Epidermal melanocyte (primary cell): ENCODE measurements at regions not wholly inside any gene's neighbourhood (a gene's known extent, or its start where the extent isn't known, plus 50 kb on each side); places are given as distances from the start of the nearest gene placed in this dataset.
"Not testable (repeated sequence)": the region's sequence is repeated elsewhere in the genome, so short reads cannot be mapped to it uniquely, and the experiment has no call there.

Source experiments
- DNase-seq: peaks from one replicate; pipeline ENCODE4 v3.0.0; 2011; ENCODE audit warnings: low spot score; ENCODE audit not compliant: insufficient read length

DNA sequence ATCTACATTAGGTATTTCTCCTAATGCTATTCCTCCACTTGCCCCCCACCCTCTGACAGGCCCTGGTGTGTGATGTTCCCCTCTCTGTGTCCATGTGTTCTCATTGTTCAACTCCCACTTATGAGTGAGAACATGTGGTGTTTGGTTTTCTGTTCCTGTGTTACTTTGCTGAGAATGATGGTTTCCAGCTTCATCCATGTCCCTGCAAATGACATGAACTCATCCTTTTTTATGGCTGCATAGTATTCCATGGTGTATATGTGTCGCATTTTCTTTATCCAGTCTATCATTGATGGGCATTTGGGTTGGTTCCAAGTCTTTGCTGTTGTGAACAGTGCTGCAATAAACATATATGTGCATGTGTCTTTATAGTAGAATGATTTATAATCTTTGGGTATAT lies 50.6 kb upstream of the GRHL3 start:
- DNase-seq: not testable (repeated sequence)

DNA sequence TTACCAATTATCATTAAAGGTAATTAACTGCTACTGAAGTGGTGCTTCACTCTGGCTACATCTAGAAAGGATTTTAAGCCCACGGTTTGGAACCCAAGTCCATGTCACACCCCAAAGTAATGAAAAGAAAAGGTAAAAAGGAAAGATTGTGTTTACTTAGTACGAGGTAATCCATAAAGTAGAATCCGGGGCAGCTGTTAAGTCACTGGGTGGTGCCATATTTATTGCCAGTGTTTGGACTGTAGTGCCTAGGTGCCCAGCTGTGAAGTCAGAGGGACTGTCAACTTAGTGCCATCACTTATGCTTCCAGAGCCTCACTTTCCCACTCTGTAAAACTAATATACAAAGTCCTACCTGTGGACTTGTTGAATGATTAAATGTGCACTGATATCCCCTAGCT lies 52.2 kb upstream of the GRHL3 start:
- no peak for DNase-seq

DNA sequence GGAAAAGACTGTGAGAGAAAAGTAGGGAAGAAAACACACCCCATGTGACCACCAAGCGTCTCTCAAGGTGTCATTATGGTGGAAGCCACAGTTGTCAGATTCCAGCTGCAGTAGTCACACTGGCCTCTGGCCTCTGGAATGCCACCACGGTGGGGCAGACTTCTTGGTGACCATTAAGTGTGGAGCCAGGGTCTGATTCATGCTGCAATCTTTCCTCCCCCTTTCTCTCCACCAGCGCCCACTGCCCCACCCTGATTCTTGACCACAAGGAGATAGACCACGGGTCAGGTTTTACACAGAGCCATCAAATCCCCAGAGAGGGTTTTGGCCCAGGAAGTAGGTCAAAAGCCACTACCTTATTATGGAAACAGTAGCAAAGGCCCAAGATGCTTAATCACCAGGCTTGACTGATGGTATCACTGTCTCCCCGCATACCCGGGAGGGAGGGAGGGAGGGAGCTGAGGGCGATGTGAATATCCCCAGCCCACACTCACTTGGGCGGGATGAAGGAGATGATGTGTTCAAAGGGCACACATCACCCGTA lies 52.7 kb upstream of the GRHL3 start:
- peak; percentile 32 for DNase-seq

DNA sequence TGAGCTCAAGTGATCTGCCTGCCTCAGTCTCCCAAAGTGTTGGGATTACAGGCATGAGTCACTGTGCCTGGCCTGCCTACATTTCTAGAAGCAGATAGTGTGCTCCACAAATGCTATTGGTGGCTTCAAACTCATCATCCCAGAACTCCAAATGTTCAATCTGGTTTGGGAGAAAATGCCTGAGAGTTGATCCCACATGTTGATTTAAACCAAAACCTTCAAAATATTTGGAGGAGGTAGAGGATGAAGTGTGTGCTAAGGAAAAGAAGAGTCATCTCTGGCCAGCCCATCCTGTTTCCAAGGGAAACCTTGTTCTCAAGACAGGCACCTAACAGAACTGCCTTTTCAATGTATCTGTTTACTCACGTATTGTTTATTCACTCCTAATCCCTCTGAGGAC lies 55.4 kb upstream of the GRHL3 start:
- DNase-seq: no peak

DNA sequence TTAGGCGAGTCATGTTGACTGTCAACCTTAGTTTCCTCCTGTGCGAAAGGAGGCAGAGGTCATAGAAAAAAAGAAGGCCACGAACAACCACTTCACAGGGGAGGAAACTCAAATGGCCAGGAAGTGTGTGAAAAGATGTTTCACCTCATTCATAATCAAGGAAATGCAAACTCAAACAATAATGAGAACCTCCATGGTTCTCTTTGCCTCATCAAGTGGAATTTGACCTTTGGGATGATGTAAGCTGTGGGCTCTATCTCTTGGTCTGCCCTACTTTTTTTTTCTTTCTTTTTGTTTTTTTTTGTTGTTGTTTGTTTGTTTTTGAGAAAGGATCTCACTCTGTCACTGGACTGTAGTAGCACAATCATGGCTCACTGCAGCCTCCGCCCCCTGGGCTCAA lies 55.9 kb upstream of the GRHL3 start:
- no peak for DNase-seq

DNA sequence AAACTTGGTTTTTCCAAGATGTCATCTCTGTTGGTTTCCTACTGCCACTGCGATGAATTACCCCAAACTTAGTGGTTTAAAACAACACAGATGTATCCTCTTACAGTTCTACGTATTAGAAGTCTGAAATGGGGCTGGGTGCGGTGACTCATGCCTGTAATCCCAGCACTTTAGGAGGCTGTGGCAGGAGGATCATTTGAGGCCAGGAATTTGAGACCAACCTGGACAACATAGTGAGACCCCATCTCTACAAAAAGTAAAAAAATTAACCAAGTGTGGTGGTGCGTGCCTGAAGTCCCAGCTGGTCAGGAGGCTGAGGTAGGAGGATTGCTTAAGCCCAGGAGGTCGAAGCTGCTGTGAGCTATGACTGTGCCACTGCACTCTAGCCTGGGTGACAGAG lies 57.2 kb upstream of the GRHL3 start:
- DNase-seq: no peak

DNA sequence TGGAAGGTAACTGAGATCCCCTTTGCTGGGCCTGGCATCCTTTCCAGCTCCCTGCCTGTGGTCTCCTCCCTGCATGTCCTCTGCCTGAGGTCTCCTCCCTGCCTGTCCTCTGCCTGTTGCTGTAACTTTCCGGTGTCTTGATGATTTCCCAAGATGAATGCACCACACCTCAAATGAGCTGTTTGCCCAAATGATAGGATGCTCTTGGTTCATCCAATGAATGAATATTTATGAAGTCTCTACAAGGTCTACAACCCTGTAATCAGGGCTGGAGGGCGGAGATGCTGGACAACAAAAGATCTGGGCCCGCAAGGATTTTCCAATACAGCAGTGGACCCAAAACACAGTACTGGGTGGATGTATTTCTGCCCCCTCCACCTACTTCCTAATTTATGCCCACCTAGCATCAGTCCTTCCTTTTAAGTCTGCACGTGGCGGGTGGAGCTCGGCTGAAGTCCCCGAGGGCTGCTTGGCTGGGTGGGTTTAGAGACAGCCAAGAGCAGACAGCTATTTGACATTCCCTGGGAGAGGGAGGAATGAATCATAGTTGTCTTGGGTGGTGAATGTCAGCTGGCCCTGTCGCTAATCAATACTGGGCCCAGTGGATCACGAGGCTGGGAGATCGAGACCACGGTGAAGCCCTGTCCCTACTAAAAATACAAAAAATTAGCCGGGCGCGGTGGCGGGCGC lies 60.3 kb upstream of the GRHL3 start:
- DNase-seq: no peak

DNA sequence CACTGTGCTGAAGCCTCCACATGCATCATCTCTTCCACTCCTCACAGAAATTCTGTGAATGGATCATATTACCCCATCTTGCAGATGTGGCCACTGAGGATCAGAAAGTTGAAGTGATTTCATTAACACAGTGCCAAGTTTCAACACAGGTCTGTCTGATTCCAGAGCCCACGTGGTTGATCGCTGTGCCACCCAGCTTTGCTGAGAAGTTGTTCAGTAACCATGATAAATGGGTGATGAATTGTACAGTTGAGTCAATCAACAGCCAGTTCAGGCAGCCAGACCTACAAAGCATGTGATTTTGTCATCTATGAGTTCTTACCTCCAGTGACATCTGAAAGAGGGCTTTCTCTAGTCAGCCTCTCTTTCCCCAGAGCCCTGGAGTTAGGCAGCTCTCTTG lies 61.8 kb upstream of the GRHL3 start:
- no peak for DNase-seq

DNA sequence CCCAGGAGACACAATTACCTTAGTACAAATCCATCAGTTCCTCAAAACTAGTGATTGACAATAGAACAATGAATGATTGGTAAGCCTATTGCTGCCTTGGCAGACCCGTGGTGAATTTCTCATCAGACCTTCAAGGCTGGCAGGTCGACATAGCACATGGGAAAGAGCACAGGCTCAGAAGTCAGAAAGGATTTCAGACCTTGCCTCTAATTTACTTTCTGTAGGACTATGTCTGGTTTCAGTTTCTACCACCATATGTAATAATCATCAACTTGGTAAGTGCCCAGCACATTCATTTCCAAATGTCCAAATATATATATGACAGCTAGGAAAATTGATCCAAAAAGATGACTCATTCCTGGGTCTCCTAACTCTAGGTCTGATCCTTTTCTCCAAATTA lies 62.5 kb upstream of the GRHL3 start:
- no peak for DNase-seq

DNA sequence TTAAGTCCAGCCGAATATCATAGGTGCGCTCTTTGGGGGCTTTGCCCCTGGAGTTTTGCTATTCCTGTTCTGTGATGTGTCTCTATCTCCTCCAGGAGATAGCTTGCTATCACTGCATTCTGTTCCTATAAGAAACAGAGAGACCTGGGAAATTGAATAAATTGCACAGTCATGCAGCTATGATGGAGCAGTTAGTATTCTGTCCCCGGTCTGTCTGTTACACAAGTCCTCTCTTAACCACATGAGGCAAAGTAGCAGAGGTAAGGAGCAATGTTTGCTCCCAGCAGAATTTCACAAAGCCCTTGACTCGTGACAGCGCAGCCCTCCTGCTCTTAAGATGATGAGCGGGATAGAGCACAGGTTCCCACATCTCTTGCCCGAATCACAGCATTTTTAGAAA lies 63.9 kb upstream of the GRHL3 start:
- no peak for DNase-seq

DNA sequence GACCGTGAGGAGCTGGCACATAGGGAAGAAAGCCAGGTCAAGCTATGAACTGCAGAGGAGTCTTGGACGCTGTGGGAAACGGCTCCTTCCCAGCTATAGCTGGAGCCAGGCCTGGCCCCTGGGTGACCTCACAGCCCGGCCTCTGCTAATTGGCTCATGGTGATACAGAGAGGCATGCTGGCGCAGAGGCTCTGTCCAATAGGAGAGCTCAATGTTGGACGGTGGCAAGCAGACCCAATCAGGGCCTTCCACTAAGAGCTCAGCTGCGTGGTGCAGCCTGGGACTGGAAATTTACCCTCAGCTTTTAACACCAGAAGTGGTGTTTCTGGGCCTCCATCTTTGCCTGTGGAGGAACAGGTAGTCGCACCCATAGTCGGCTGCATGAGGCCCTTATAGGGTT lies 64.4 kb upstream of the GRHL3 start:
- DNase-seq: no peak

DNA sequence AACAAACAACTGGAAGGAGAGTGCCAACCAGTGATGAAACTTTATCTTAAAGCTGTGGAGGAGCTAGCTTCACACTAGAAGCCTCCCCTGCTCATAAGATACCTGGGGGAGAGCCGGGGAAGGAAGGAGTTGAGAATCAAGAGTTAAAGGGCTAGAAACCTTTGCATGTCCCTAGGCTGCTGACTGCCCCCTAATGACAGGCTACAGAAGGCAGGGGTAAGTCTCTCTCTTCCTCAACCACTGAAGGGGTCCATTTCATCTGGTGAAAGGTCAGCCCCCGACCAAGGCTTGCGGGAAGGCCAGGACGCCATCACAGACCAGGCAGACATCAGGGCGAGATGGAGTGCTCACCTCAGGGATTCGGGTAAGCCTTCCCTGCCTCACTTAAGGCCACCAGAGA lies 65.6 kb upstream of the GRHL3 start:
- no peak for DNase-seq

DNA sequence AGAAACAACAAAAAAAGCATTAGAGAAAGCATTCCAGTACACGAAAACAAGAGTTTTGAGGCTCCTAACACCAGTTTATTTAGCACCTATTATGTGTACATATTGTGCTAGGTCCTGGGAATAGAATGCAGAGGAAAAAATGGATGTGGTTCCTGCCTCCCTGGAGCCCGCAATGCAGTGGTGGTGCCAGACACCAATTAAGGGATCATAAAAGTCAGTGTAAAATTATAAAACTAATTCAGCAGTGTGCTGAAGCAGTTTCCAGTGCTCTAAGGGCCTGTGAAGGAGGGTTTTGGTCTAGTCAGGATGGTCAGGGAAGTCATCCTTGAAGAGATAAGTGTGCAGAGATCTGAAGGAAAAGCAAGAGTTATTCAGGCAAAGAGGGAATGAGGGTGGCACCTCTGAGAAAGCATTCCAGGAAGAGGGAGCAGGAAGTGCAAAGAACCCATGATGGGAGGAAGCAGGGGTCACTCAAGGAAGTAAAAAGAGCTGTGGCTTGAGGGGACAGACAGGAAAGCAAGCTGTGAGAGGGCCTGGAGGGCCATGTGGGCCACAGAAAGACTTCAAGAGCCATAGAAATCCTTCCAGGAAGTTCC lies 65.2 kb upstream of the IFNLR1 start:
- DNase-seq: no peak

DNA sequence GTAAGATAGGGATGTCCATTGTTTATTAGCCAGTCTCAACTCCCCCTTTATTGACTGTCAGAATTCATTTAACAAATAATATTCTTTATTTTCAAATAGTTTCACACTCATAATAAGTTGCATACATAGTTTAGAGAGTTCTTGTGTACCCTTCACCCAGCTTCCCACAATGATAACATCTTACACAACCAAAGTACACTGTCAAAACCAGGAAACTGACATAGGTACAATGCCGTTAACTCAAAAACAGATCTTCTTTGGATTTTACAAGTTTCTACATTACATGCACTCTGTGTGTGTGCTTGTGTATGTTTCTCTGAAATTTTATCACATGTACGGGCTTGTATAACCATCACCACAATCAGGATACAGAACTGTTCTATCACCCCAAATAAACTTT lies 64.4 kb upstream of the IFNLR1 start:
- DNase-seq: no peak

DNA sequence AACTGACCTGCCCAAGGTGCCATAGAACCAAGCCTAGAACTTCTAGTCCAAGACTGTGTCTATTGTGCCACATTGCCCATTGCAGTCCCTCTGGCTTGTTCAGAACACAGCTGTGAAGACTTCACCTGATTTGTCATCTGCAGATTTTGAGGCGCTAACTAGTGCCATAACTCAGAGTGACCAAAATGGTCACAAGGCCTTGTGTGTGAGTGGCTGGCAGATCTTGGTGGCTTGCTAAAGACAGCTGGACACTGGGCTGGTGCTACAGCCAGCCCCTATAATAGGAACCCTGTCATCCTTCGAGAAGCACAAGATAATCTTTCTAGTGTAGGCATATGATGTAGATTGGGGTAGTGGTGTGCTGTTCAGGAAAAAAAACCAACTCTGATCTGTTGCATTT lies 63.7 kb upstream of the IFNLR1 start:
- DNase-seq: no peak

DNA sequence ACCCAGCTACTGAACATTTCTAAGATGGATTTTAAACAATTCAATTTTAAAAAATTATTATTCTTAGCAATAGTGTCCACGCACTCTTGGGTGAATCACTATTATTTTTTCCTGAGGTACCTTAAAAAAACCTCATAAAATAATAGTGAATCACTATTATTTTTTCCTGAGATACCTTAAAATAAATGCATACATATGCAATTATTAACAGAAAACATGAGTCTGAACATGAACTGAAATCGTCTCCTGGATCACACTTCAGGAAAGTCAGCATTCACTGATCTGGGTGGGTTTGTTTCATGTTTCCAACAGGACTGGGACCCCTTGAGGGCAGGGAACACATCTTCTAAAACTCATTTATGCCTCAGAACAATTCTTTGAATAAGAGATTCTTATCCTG lies 63.1 kb upstream of the IFNLR1 start:
- no peak for DNase-seq

DNA sequence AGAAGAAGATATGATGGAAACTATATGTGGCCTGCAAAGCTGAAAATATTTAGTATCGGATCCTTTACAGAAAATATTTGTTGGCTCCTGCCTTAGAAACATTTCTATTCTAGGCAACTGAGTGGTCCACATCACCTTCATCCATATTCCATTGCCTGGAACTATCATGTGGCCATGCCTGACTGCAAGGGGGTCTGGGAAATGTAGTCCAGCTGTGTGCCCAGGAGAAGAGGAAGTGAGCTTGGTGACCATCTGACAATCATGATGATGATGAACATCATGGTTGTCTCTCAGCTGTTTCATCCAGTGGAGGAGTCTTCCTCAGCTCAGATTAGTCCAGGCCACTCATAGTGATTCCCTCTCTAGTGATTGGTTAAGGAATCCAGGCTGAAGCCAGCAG lies 61.8 kb upstream of the IFNLR1 start:
- no peak for DNase-seq

DNA sequence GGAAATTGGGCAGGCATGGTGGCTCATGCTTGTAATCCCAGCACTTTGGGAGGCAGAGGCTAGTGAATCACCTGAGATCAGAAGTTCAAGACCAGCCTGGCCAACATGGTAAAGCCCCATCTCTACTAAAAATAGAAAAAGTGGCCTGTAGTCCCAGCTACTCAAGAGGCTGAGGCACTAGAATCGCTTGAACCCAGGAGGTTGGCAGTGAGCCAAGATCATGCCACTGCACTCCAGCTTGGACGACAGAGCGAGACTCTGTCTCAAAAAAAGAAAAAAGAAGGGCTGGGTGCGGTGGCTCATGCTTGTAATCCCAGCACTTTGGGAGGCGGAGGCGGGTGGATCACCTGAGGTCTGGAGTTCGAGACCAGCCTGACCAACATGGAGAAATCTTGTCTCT lies 60.2 kb upstream of the IFNLR1 start:
- DNase-seq: not testable (repeated sequence)

DNA sequence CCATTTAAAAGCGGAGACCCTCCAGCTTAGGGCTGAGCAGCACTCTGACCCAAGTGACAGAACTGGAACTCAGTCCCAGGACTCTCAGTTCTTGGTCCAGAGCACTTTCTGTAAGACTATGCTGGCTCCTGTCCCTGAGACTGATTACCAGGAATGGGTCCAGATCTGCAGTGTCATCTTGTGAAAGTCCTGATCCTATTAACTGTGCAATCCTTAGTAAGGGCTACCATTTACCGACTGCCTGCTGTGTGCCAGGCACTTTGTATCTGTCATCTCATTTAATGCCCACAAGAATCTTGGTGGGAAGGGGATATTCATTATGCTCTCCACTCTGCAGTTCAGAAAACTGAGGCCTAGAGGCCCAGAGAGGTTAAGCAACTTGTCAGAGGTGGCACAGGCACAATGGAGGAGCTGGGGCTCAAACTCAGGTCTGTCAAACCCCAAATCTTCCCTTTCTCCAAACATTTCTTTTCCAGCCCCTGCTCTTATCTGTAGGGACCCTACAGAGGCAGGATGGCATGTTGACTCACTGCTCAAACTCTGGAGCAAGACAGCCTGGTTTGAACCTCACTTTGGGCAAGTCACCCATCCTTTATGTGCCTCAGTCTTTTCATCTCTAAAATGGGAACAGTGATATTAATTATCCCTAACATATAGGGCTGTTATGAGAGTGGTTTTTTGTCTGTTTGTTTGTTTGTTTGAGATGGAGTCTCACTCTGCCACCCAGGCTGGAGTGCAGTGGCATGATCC lies 57.6 kb upstream of the IFNLR1 start:
- DNase-seq: no peak

DNA sequence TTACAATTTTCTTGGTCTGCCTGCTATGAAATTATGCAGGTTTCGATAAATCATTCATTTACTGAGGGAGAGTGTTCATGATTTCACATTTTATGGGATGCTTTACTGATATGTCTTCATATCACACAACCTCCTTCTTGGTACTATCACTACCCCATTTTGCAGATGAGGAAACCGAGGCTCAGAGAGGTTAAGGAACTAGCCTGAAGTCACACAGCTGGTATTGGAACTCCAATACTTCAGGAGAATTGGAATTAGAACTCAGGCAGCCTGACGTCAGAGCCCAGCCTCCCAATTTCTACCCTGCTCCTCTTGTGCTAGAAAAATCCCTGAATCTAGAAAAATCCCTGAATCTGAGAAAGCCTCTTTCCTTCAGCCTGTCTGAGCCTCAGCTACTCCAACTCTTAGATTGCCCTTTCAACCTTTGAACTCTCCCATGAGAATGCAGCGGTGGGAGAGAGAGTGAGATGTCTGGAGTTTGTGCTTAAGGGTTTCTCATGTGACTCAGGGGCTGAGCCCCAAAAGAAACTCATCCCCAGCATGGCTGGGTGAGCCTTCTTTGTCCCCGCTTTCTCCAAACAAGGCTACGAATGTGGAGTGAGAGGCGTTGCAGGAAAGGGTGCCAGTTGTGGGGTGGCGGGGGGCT lies 50.8 kb upstream of the IFNLR1 start:
- no peak for DNase-seq

DNA sequence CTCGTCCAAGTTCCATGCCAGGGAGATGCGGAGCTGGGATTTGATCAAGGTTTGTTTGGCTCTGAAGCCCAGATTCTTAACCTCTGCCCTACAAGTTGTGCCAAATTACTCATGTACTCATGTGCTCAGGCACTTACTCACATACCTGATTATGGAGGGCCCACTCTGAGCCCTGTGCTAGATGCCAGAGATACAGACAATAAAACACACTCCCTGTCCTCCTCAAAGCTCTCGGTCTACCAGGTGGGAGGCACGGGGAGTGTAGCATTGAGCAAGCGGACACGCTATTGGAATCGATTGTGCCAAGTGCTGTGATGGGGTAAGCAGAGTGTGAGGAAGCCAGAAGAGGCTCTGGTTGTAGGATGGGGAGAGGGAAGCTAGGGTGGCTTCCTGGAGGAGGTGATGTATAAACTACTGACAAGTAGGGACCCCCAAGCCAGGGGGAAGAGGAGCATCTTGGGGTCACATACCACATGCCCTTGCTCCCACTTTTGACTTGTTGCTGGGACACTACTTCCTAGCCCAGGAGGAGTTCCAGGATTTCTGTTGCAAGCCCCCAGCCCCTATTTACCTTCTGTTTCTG lies 49.8 kb upstream of the IFNLR1 start:
- DNase-seq: no peak
